ENCODE measurements at regions not wholly inside any gene's neighbourhood (a gene's known extent, or its start where the extent isn't known, plus 50 kb on each side); places are given as distances from the start of the nearest gene placed in this dataset.

- BruUV-seq (replicated peaks): no TSS peak
- Histone ChIP-seq H3K4me2 (ENCODE audit: low read length) (no peak overlapping the region), H3K27ac (ENCODE audit: low read depth, low read length) (no peak overlapping the region), H2AFZ (ENCODE audit: low read depth, low read length, poor library complexity, severe bottlenecking) (no peak overlapping the region), H3K9ac (ENCODE audit: low read length) (no peak overlapping the region), H3K4me3 (replicated peaks in 1 of 2; ENCODE audit: low read depth in 1 of 2, low read length in 2 of 2) (no peak overlapping the region), H4K20me1 (ENCODE audit: insufficient read depth) (no peaks in the 10 kb centered on the region), H3K4me1 (ENCODE audit: control insufficient read depth in 1 of 2, insufficient read depth in 2 of 2, low read length in 2 of 2) (no peaks in the 10 kb centered on the region), H3K27me3 (ENCODE audit: insufficient read depth, low read length) (no peaks in the 10 kb centered on the region), H3K79me2 (ENCODE audit: insufficient read depth, low read length) (peaks cover 25% of the 10 kb centered on the region; the same call in 1 of the 2 replicates), H3K9me2 (ENCODE audit: insufficient read depth) (no peaks in the 10 kb centered on the region), H3K9me3 (ENCODE audit: control insufficient read depth in 1 of 2, insufficient read depth in 1 of 2, low read depth in 1 of 2, low read length in 2 of 2) (no peaks in the 10 kb centered on the region), H3K36me3 (ENCODE audit: control insufficient read depth in 1 of 2, insufficient read depth in 2 of 2, low read length in 2 of 2) (no peaks in the 10 kb centered on the region)
- POLR2A ChIA-PET: no interaction called here
- no peak for TF ChIP-seq CTCF (IDR thresholded peaks at IDR 0.05 in 2 of 3, conservative IDR thresholded peaks at IDR 0.05 in 1 of 3; ENCODE audit: borderline replicate concordance in 1 of 3, insufficient read depth in 1 of 3, low read depth in 2 of 3, low read length in 2 of 3)
- TF ChIP-seq EGR1 (IDR thresholded peaks at IDR 0.05; ENCODE audit: low read depth): no peak
- DNase-seq (ENCODE audit: low read depth, low spot score) (no peak), ATAC-seq (peak; percentile 56; the same call in 1 of the 2 replicates)
- CTCF ChIA-PET: no interaction called here
- RAD21 ChIA-PET (ENCODE audit: low non-redundant PET in 1 of 2, low total read pairs in 2 of 2, uncharacterized antibody in 2 of 2, unreplicated experiment in 2 of 2): no interaction called here
- intact Hi-C loops (cut with micrococcal nuclease): no loop called here
These were observed 240.8 kb downstream of the BRD1 start for GRCh38 chr22:49586873-49587272.

- H3K9me3 ChIP-seq (ENCODE audit: control insufficient read depth in 1 of 2, insufficient read depth in 1 of 2, low read depth in 1 of 2, low read length in 2 of 2): no peaks in the 10 kb centered on the region
- H4K20me1 ChIP-seq (ENCODE audit: insufficient read depth): no peaks in the 10 kb centered on the region
- intact Hi-C loops (cut with micrococcal nuclease): no loop called here
- no TSS peak for BruUV-seq (replicated peaks)
- DNase-seq (ENCODE audit: low read depth, low spot score) (no peak), ATAC-seq (peak; percentile 35; the same call in 1 of the 2 replicates)
- no peak for TF ChIP-seq RAD21 (IDR thresholded peaks at IDR 0.05; ENCODE audit: low read depth)
- TF ChIP-seq POLR2A (IDR thresholded peaks at IDR 0.05; ENCODE audit: borderline replicate concordance, extremely low read depth, insufficient read depth, insufficient read length): no peak
- TF ChIP-seq SIN3A (IDR thresholded peaks at IDR 0.05; ENCODE audit: low read depth): no peak
- TF ChIP-seq REST (IDR thresholded peaks at IDR 0.05; ENCODE audit: low read depth): no peak
- TF ChIP-seq EZH2phosphoT487 (IDR thresholded peaks at IDR 0.05; ENCODE audit: borderline replicate concordance): no peak
- TF ChIP-seq ZFX (IDR thresholded peaks at IDR 0.05): no peak
- TF ChIP-seq POLR2AphosphoS5 (IDR thresholded peaks at IDR 0.05; ENCODE audit: low read depth, low read length): no peak
- no peak for TF ChIP-seq SRF (IDR thresholded peaks at IDR 0.05; ENCODE audit: low read depth)
- TF ChIP-seq CEBPB (IDR thresholded peaks at IDR 0.05; ENCODE audit: low read depth): no peak
- TF ChIP-seq TCF7L2 (IDR thresholded peaks at IDR 0.05; ENCODE audit: borderline replicate concordance, extremely low read depth, insufficient read depth, insufficient read length): no peak
- no peak for TF ChIP-seq SP1 (IDR thresholded peaks at IDR 0.05; ENCODE audit: low read depth)
- H3K9me2 ChIP-seq (ENCODE audit: insufficient read depth): no peaks in the 10 kb centered on the region
- no peak overlapping the region for H2AFZ ChIP-seq (ENCODE audit: low read depth, low read length, poor library complexity, severe bottlenecking)
- ChIA-PET POLR2A (no interaction called here), RAD21 (ENCODE audit: low non-redundant PET in 1 of 2, low total read pairs in 2 of 2, uncharacterized antibody in 2 of 2, unreplicated experiment in 2 of 2) (no interaction called here), CTCF (no interaction called here)
- no peak overlapping the region for H3K4me3 ChIP-seq (replicated peaks in 1 of 2; ENCODE audit: low read depth in 1 of 2, low read length in 2 of 2)
- H3K4me2 ChIP-seq (ENCODE audit: low read length): no peak overlapping the region
- H3K4me1 ChIP-seq (ENCODE audit: control insufficient read depth in 1 of 2, insufficient read depth in 2 of 2, low read length in 2 of 2): no peaks in the 10 kb centered on the region
- no peak overlapping the region for H3K27ac ChIP-seq (ENCODE audit: low read depth, low read length)
- H3K79me2 ChIP-seq (ENCODE audit: insufficient read depth, low read length): peaks cover 25% of the 10 kb centered on the region; the same call in 1 of the 2 replicates
- no peaks in the 10 kb centered on the region for H3K36me3 ChIP-seq (ENCODE audit: control insufficient read depth in 1 of 2, insufficient read depth in 2 of 2, low read length in 2 of 2)
- H3K27me3 ChIP-seq (ENCODE audit: insufficient read depth, low read length): no peaks in the 10 kb centered on the region
- no peak overlapping the region for H3K9ac ChIP-seq (ENCODE audit: low read length)
These were observed 241.4 kb downstream of the BRD1 start for GRCh38 chr22:49586244-49586748.
